Spinal cord (tissue), 9 donors: ENCODE measurements at regions not wholly inside any gene's neighbourhood (a gene's known extent, or its start where the extent isn't known, plus 50 kb on each side); places are given as distances from the start of the nearest gene placed in this dataset.

ENCODE experiments used
- DNase-seq, 6 donors: peaks; one replicate each; pipeline versions ENCODE4 v3.0.0 to v3.0.0-alpha.2; 2013 to 2015; ENCODE audit warnings: low spot score in 6 of 6, low read depth in 4 of 6
- H3K27ac ChIP-seq: one replicate; pipeline ENCODE4 v1.5.1; 2013; ENCODE audit warnings: low read depth, low read length, control low read depth
- H3K27me3 ChIP-seq: one replicate; pipeline ENCODE4 v1.6.1; 2013; ENCODE audit warnings: low read length; ENCODE audit not compliant: control insufficient read depth, insufficient read depth
- H3K36me3 ChIP-seq: one replicate; pipeline ENCODE4 v1.6.1; 2013; ENCODE audit warnings: low read length; ENCODE audit not compliant: control insufficient read depth, insufficient read depth
- H3K4me1 ChIP-seq: one replicate; pipeline ENCODE4 v1.6.1; 2013; ENCODE audit warnings: low read length; ENCODE audit not compliant: control insufficient read depth, insufficient read depth
- H3K4me3 ChIP-seq: one replicate; pipeline ENCODE4 v1.5.1; 2013; ENCODE audit warnings: low read depth, low read length, control low read depth
- H3K9me3 ChIP-seq: one replicate; pipeline ENCODE4 v1.6.1; 2013; ENCODE audit warnings: low read length; ENCODE audit not compliant: control insufficient read depth, insufficient read depth
- WGBS: methylation state at CpG from one replicate; pipeline ENCODE4 v1.1.5; 2013; ENCODE audit warnings: missing lambda C conversion rate; ENCODE audit not compliant: insufficient coverage; 5-methylcytosine and 5-hydroxymethylcytosine counted together
- donor health status: healthy.

GRCh38 chr13:65453982-65454381, 1776.2 kb downstream of the PCDH9 start:
- WGBS = no CpG with 5 or more reads among the region's 2 CpGs
- Histone ChIP-seq H3K27ac (no peak overlapping the region), H3K4me1 (no peaks in the 10 kb centered on the region), H3K36me3 (no peaks in the 10 kb centered on the region), H3K4me3 (no peak overlapping the region), H3K9me3 (no peaks in the 10 kb centered on the region), H3K27me3 (no peaks in the 10 kb centered on the region)
- no peak for DNase-seq

GRCh38 chr13:65445340-65445739, 1784.8 kb downstream of the PCDH9 start:
- H3K36me3 ChIP-seq = no peaks in the 10 kb centered on the region
- no peaks in the 10 kb centered on the region for H3K27me3 ChIP-seq
- H3K27ac ChIP-seq = no peak overlapping the region
- no peaks in the 10 kb centered on the region for H3K4me1 ChIP-seq
- no peak overlapping the region for H3K4me3 ChIP-seq
- no peak for DNase-seq
- no peaks in the 10 kb centered on the region for H3K9me3 ChIP-seq

- WGBS = 89% methylated on average over 7 of the region's 7 CpGs
- Histone ChIP-seq H3K4me3 (no peak overlapping the region), H3K9me3 (peaks cover 3% of the 10 kb centered on the region), H3K4me1 (no peaks in the 10 kb centered on the region), H3K27me3 (no peaks in the 10 kb centered on the region), H3K36me3 (no peaks in the 10 kb centered on the region), H3K27ac (no peak overlapping the region)
- no peak for DNase-seq
Observed at GRCh38 chr13:65435590-65435989, 1794.5 kb downstream of the PCDH9 start.

- no peak for DNase-seq
- Histone ChIP-seq H3K4me3 (no peak overlapping the region), H3K27me3 (no peaks in the 10 kb centered on the region), H3K9me3 (no peaks in the 10 kb centered on the region), H3K27ac (no peak overlapping the region), H3K4me1 (no peaks in the 10 kb centered on the region), H3K36me3 (no peaks in the 10 kb centered on the region)
- no CpG with 5 or more reads among the region's 1 CpG for WGBS
Observed at GRCh38 chr13:65417953-65418352, 1812.2 kb downstream of the PCDH9 start.

GRCh38 chr13:65416784-65417183, 1813.4 kb downstream of the PCDH9 start:
- no CpG with 5 or more reads among the region's 1 CpG for WGBS
- H3K9me3 ChIP-seq = no peaks in the 10 kb centered on the region
- no peaks in the 10 kb centered on the region for H3K36me3 ChIP-seq
- no peaks in the 10 kb centered on the region for H3K4me1 ChIP-seq
- DNase-seq = no peak
- no peaks in the 10 kb centered on the region for H3K27me3 ChIP-seq
- no peak overlapping the region for H3K27ac ChIP-seq
- H3K4me3 ChIP-seq = no peak overlapping the region

- no peaks in the 10 kb centered on the region for H3K27me3 ChIP-seq
- no peaks in the 10 kb centered on the region for H3K36me3 ChIP-seq
- H3K4me1 ChIP-seq = no peaks in the 10 kb centered on the region
- DNase-seq = peak in 1 of 6 donors; percentile 10
- no peak overlapping the region for H3K27ac ChIP-seq
- no peaks in the 10 kb centered on the region for H3K9me3 ChIP-seq
- no peak overlapping the region for H3K4me3 ChIP-seq
- no CpG with 5 or more reads among the region's 2 CpGs for WGBS
Observed at GRCh38 chr13:65414187-65414586, 1815.9 kb downstream of the PCDH9 start.

GRCh38 chr13:65411521-65411920, 1818.6 kb downstream of the PCDH9 start:
- Histone ChIP-seq H3K36me3 (no peaks in the 10 kb centered on the region), H3K9me3 (no peaks in the 10 kb centered on the region), H3K4me3 (no peak overlapping the region), H3K27me3 (no peaks in the 10 kb centered on the region), H3K4me1 (no peaks in the 10 kb centered on the region), H3K27ac (no peak overlapping the region)
- no CpG with 5 or more reads among the region's 2 CpGs for WGBS
- peak in 2 of 6 donors; percentile 34 to 64 for DNase-seq

- H3K27me3 ChIP-seq = no peaks in the 10 kb centered on the region
- H3K4me3 ChIP-seq = no peak overlapping the region
- DNase-seq = no peak
- no peaks in the 10 kb centered on the region for H3K9me3 ChIP-seq
- H3K36me3 ChIP-seq = no peaks in the 10 kb centered on the region
- no peak overlapping the region for H3K27ac ChIP-seq
- 100% methylated on average over 1 of the region's 3 CpGs for WGBS
- no peaks in the 10 kb centered on the region for H3K4me1 ChIP-seq
Observed at GRCh38 chr13:65410791-65411190, 1819.3 kb downstream of the PCDH9 start.

- Histone ChIP-seq H3K36me3 (no peaks in the 10 kb centered on the region), H3K27me3 (no peaks in the 10 kb centered on the region), H3K4me3 (no peak overlapping the region), H3K4me1 (no peaks in the 10 kb centered on the region), H3K27ac (no peak overlapping the region), H3K9me3 (no peaks in the 10 kb centered on the region)
- no peak for DNase-seq
Observed at GRCh38 chr13:65401315-65401714, 1828.8 kb downstream of the PCDH9 start.

GRCh38 chr13:65400702-65401101, 1829.4 kb downstream of the PCDH9 start:
- Histone ChIP-seq H3K27me3 (no peaks in the 10 kb centered on the region), H3K4me3 (no peak overlapping the region), H3K27ac (no peak overlapping the region), H3K4me1 (no peaks in the 10 kb centered on the region), H3K9me3 (no peaks in the 10 kb centered on the region), H3K36me3 (no peaks in the 10 kb centered on the region)
- DNase-seq = no peak
- WGBS = no CpG with 5 or more reads among the region's 2 CpGs
